ENCODE measurements at regions not wholly inside any gene's neighbourhood (a gene's known extent, or its start where the extent isn't known, plus 50 kb on each side); places are given as distances from the start of the nearest gene placed in this dataset.

GRCh38 chrX:10726647-10727046, 106.3 kb upstream of the MID1 start:
- no peak for DNase-seq
- H3K4me3 Mint-ChIP-seq: no peak overlapping the region
- CTCF ChIA-PET: interaction anchor here (1.1 kb wide), 1 partner anchor 538 kb away, joined by 3 read pairs; no protein-coding TSS in a partner anchor
- no peaks in the 10 kb centered on the region for H3K4me1 Mint-ChIP-seq
- no peaks in the 10 kb centered on the region for H3K9me3 Mint-ChIP-seq
- POLR2A ChIA-PET: no interaction called here
- no peak overlapping the region for H3K27ac Mint-ChIP-seq
- intact Hi-C loops (cut with micrococcal nuclease): no loop called here
- no peak for TF ChIP-seq CTCF (IDR thresholded peaks at IDR 0.05)
- H3K36me3 Mint-ChIP-seq (ENCODE audit: low read depth): no peaks in the 10 kb centered on the region
- no peak for ATAC-seq (ENCODE audit: low read depth)
- no peaks in the 10 kb centered on the region for H3K27me3 Mint-ChIP-seq

- ChIA-PET POLR2A (no interaction called here), CTCF (interaction anchor here (0.8 kb wide), 1 partner anchor 538 kb away, joined by 3 read pairs; no protein-coding TSS in a partner anchor)
- Mint-ChIP-seq H3K27me3 (no peaks in the 10 kb centered on the region), H3K9me3 (no peaks in the 10 kb centered on the region), H3K4me1 (no peaks in the 10 kb centered on the region), H3K36me3 (ENCODE audit: low read depth) (no peaks in the 10 kb centered on the region), H3K27ac (no peak overlapping the region), H3K4me3 (no peak overlapping the region)
- TF ChIP-seq CTCF (IDR thresholded peaks at IDR 0.05): no peak
- intact Hi-C loops (cut with micrococcal nuclease): no loop called here
- no peak for DNase-seq
- no peak for ATAC-seq (ENCODE audit: low read depth)
These were observed 108.5 kb upstream of the MID1 start for GRCh38 chrX:10728806-10729389.

- no peak for TF ChIP-seq CTCF (IDR thresholded peaks at IDR 0.05)
- ATAC-seq (ENCODE audit: low read depth) (no peak), DNase-seq (no peak)
- Mint-ChIP-seq H3K4me3 (no peak overlapping the region), H3K36me3 (ENCODE audit: low read depth) (no peaks in the 10 kb centered on the region), H3K4me1 (no peaks in the 10 kb centered on the region), H3K27ac (no peak overlapping the region), H3K9me3 (no peaks in the 10 kb centered on the region), H3K27me3 (peaks cover 2% of the 10 kb centered on the region)
- intact Hi-C loops (cut with micrococcal nuclease): no loop called here
- ChIA-PET CTCF (no interaction called here), POLR2A (no interaction called here)
These were observed 119.0 kb upstream of the MID1 start for GRCh38 chrX:10739426-10739825.

- H3K36me3 Mint-ChIP-seq (ENCODE audit: low read depth): no peaks in the 10 kb centered on the region
- no peak for DNase-seq
- TF ChIP-seq CTCF (IDR thresholded peaks at IDR 0.05): no peak
- intact Hi-C loops (cut with micrococcal nuclease): no loop called here
- ChIA-PET POLR2A (no interaction called here), CTCF (no interaction called here)
- H3K9me3 Mint-ChIP-seq: no peaks in the 10 kb centered on the region
- H3K4me1 Mint-ChIP-seq: no peaks in the 10 kb centered on the region
- H3K27ac Mint-ChIP-seq: no peak overlapping the region
- no peak overlapping the region for H3K4me3 Mint-ChIP-seq
- peaks cover 2% of the 10 kb centered on the region for H3K27me3 Mint-ChIP-seq
- no peak for ATAC-seq (ENCODE audit: low read depth)
These were observed 120.6 kb upstream of the MID1 start for GRCh38 chrX:10741003-10741402.

- Mint-ChIP-seq H3K36me3 (ENCODE audit: low read depth) (no peaks in the 10 kb centered on the region), H3K27me3 (peaks cover 2% of the 10 kb centered on the region), H3K4me3 (no peak overlapping the region), H3K4me1 (no peaks in the 10 kb centered on the region), H3K27ac (no peak overlapping the region), H3K9me3 (no peaks in the 10 kb centered on the region)
- POLR2A ChIA-PET: no interaction called here
- no peak for DNase-seq
- no peak for TF ChIP-seq CTCF (IDR thresholded peaks at IDR 0.05)
- CTCF ChIA-PET: no interaction called here
- intact Hi-C loops (cut with micrococcal nuclease): no loop called here
- ATAC-seq (ENCODE audit: low read depth): no peak
These were observed 121.2 kb upstream of the MID1 start for GRCh38 chrX:10741550-10741949.
